ENCODE measurements at regions not wholly inside any gene's neighbourhood (a gene's known extent, or its start where the extent isn't known, plus 50 kb on each side); places are given as distances from the start of the nearest gene placed in this dataset.

DNA sequence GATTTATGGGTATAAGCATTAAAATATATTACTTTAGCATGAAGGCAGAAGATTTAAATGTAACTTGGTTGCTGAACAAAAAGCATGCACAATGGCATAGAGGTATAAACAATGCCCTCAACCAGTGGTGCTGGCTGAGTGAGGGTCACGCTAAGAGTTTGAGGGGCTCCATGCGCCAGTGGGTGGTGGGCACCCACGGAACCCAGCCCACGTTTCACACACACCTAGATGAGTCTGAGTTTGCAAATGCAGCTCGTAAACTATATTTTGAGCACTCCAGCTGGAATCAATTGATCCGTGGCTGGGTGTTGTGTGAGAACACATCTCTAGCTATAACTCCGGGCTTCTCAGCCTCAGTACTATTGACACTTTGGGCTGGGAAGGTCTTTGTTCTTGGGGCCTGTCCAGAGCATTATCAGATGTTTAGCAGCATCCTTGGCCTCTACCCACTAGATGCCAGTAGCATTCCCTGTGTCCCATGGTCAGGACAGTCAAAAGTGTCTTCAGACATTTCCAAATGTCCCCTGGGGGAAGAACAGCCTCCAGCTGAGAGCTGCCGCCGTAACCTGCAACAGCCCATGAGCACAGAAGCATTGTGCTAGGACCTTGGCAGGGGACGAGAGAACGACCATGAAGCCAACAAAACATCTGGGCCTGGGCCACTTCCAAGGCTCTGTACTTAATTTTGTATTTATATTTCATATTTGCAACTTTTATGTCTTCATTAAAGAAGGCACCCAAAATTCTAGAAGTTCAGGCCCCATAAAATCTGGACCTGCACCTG, 108.1 kb upstream of the SOX1 start:
- intact Hi-C loops (cut with DNase I) = no loop called here
- Histone ChIP-seq H3K4me1 (no peaks in the 10 kb centered on the region), H3K27me3 (peaks cover 0 to 24% (median 0%) of the 10 kb centered on the region in 4 donors), H3K27ac (replicated peaks in 1 of 4) (no peak overlapping the region), H3K9me3 (no peaks in the 10 kb centered on the region), H3K4me3 (no peak overlapping the region), H3K36me3 (no peaks in the 10 kb centered on the region)
- 80% methylated on average over 11 of the region's 11 CpGs for WGBS
- no peak for TF ChIP-seq POLR2AphosphoS5 (IDR thresholded peaks at IDR 0.05)
- no peak for TF ChIP-seq EP300 (IDR thresholded peaks at IDR 0.05)
- TF ChIP-seq, protein P1, sequence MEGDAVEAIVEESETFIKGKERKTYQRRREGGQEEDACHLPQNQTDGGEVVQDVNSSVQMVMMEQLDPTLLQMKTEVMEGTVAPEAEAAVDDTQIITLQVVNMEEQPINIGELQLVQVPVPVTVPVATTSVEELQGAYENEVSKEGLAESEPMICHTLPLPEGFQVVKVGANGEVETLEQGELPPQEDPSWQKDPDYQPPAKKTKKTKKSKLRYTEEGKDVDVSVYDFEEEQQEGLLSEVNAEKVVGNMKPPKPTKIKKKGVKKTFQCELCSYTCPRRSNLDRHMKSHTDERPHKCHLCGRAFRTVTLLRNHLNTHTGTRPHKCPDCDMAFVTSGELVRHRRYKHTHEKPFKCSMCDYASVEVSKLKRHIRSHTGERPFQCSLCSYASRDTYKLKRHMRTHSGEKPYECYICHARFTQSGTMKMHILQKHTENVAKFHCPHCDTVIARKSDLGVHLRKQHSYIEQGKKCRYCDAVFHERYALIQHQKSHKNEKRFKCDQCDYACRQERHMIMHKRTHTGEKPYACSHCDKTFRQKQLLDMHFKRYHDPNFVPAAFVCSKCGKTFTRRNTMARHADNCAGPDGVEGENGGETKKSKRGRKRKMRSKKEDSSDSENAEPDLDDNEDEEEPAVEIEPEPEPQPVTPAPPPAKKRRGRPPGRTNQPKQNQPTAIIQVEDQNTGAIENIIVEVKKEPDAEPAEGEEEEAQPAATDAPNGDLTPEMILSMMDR (IDR thresholded peaks at IDR 0.05) = no peak
- TF ChIP-seq POLR2A (IDR thresholded peaks at IDR 0.05; ENCODE audit: low read depth) = no peak
- DNase-seq (ENCODE audit: extremely low spot score) = no peak

DNA sequence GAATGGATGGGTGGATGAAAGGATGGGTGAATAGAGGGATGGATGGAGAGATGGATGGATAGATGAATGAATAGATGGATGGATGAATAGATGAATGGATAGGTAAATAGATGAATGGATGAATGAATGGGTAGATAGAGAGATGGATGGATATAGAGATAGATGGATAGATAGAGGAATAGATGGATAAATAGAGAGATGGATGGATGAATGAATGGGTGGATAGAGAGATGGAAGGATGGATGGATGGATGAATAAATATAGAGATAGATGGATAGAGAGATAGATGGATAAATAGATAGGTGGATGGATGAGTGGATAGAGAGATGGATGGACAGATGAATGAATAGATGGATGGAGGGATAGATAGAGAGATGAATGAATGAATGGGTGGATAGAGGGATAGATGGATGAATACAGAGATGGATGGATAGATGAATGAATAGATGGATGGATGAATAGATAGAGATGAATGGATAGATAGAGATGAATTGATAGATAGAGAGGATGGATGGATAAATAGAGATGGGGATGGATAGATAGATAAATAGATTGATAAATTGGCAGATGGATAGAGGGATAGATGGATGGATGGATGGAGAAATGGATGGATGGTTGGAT, 106.7 kb upstream of the SOX1 start:
- no peak overlapping the region for H3K4me3 ChIP-seq
- H3K9me3 ChIP-seq = no peaks in the 10 kb centered on the region
- intact Hi-C loops (cut with DNase I) = no loop called here
- no peaks in the 10 kb centered on the region for H3K36me3 ChIP-seq
- H3K27ac ChIP-seq (replicated peaks in 1 of 4) = no peak overlapping the region
- TF ChIP-seq EP300 (IDR thresholded peaks at IDR 0.05) (no peak), POLR2A (IDR thresholded peaks at IDR 0.05; ENCODE audit: low read depth) (no peak), POLR2AphosphoS5 (IDR thresholded peaks at IDR 0.05) (no peak)
- TF ChIP-seq, protein P1 (IDR thresholded peaks at IDR 0.05) = no peak
- H3K4me1 ChIP-seq = no peaks in the 10 kb centered on the region
- peaks cover 0 to 11% (median 0%) of the 10 kb centered on the region in 4 donors for H3K27me3 ChIP-seq
- DNase-seq (ENCODE audit: extremely low spot score) = no peak

DNA sequence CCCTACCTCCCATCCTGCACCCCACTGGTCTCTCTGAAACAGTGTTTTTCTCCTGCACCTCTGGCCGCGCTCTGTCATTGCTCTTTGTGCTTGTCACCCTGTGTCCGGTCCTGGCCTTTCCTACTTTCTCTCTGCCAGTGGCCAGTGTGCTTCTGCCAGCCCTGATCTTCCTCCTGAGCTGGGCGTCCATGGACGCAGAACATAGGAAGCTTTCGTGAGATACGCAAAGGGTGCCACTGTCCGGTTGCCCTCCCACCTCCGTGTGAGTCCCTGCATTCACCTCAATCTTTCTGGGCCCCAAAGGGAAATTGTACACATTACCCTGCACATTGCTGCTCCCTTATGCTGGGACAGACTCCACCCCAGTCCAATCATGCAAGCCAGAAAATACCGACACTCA, 105.7 kb upstream of the SOX1 start:
- TF ChIP-seq EP300 (IDR thresholded peaks at IDR 0.05) (no peak), POLR2AphosphoS5 (IDR thresholded peaks at IDR 0.05) (no peak), POLR2A (IDR thresholded peaks at IDR 0.05; ENCODE audit: low read depth) (no peak)
- TF ChIP-seq, protein P1 (IDR thresholded peaks at IDR 0.05) = no peak
- no peaks in the 10 kb centered on the region for H3K9me3 ChIP-seq
- H3K36me3 ChIP-seq = no peaks in the 10 kb centered on the region
- H3K4me1 ChIP-seq = no peaks in the 10 kb centered on the region
- WGBS = 75% methylated on average over 10 of the region's 10 CpGs
- no peak overlapping the region for H3K4me3 ChIP-seq
- H3K27me3 ChIP-seq = peaks cover 0 to 8% (median 0%) of the 10 kb centered on the region in 4 donors
- DNase-seq (ENCODE audit: extremely low spot score) = no peak
- no peak overlapping the region for H3K27ac ChIP-seq (replicated peaks in 1 of 4)
- intact Hi-C loops (cut with DNase I) = no loop called here

DNA sequence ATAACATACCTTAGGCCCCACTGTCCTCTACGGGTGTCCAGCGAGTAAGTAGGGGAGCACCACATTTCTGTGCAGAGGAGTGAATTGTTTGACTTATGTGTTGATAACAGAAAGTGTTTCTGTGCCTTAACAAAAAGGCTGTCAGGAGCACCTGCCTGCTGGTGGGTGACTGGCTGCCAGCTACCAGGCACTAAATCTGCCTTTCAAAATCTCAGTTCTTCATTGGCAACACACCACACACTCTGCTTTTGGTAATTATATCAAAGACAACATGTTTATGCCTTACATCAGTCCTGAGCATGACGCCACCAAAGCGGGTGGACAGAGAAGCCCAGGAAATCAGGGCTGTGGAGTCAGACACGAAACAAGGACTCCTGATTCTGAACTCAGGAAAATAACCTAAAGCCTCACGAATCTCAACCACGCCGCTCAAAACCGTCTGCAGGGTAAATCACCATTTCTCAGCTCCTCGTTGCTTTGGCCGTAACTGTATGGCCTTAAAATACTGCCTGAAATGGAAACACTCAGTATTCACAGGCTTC, 105.2 kb upstream of the SOX1 start:
- peaks cover 0 to 4% (median 0%) of the 10 kb centered on the region in 4 donors for H3K27me3 ChIP-seq
- intact Hi-C loops (cut with DNase I) = no loop called here
- H3K27ac ChIP-seq (replicated peaks in 1 of 4) = no peak overlapping the region
- no peak for DNase-seq (ENCODE audit: extremely low spot score)
- no peak overlapping the region for H3K4me3 ChIP-seq
- WGBS = 81% methylated on average over 11 of the region's 11 CpGs
- H3K36me3 ChIP-seq = no peaks in the 10 kb centered on the region
- TF ChIP-seq POLR2A (IDR thresholded peaks at IDR 0.05; ENCODE audit: low read depth) (no peak), POLR2AphosphoS5 (IDR thresholded peaks at IDR 0.05) (no peak), EP300 (IDR thresholded peaks at IDR 0.05) (no peak)
- TF ChIP-seq, protein P1 (IDR thresholded peaks at IDR 0.05) = no peak
- no peaks in the 10 kb centered on the region for H3K9me3 ChIP-seq
- no peaks in the 10 kb centered on the region for H3K4me1 ChIP-seq

Data from esophagus muscularis mucosa (tissue), 4 donors.